Loucy (cell line): ENCODE measurements at regions not wholly inside any gene's neighbourhood (a gene's known extent, or its start where the extent isn't known, plus 50 kb on each side); places are given as distances from the start of the nearest gene placed in this dataset.

Experiments
- EZH2phosphoT487 ChIP-seq: fragments of 200-600 bp; IDR thresholded peaks from 2 replicates; pipeline ENCODE4 v1.6.1; 2018; ENCODE audit warnings: antibody characterized with exemption, mild to moderate bottlenecking, moderate library complexity, borderline replicate concordance
- TF ChIP-seq, protein P1 (sequence below): fragments of 200-600 bp; sonication (generic); conservative IDR thresholded peaks from 2 replicates; pipeline ENCODE4 v1.5.1; 2014; ENCODE audit warnings: mild to moderate bottlenecking, antibody characterized with exemption, low read length

DNA sequence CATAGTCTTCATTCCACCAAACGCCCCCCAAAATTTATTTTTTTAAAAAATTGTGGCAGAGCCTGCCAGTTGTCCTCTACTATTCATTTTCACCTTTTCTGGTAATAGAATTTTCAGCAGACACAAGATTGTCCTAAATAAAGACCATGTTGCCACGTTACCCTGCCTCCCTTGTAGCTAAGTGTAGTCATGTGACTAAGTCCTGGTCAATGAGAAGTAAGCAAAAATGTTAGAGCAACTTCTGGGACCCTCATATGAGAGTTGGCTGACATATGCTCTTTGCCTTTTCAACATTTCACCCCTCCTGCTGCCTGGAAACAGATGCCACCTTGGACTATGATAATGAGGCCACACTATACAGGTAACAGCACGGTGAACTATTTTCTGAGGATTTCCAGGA lies 203.1 kb downstream of the PIK3R1 start:
- TF ChIP-seq, protein P1, sequence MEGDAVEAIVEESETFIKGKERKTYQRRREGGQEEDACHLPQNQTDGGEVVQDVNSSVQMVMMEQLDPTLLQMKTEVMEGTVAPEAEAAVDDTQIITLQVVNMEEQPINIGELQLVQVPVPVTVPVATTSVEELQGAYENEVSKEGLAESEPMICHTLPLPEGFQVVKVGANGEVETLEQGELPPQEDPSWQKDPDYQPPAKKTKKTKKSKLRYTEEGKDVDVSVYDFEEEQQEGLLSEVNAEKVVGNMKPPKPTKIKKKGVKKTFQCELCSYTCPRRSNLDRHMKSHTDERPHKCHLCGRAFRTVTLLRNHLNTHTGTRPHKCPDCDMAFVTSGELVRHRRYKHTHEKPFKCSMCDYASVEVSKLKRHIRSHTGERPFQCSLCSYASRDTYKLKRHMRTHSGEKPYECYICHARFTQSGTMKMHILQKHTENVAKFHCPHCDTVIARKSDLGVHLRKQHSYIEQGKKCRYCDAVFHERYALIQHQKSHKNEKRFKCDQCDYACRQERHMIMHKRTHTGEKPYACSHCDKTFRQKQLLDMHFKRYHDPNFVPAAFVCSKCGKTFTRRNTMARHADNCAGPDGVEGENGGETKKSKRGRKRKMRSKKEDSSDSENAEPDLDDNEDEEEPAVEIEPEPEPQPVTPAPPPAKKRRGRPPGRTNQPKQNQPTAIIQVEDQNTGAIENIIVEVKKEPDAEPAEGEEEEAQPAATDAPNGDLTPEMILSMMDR: no peak
- no peak for TF ChIP-seq EZH2phosphoT487
